ENCODE measurements at regions not wholly inside any gene's neighbourhood (a gene's known extent, or its start where the extent isn't known, plus 50 kb on each side); places are given as distances from the start of the nearest gene placed in this dataset.
"Not testable (repeated sequence)": the region's sequence is repeated elsewhere in the genome, so short reads cannot be mapped to it uniquely, and the experiment has no call there.

DNA sequence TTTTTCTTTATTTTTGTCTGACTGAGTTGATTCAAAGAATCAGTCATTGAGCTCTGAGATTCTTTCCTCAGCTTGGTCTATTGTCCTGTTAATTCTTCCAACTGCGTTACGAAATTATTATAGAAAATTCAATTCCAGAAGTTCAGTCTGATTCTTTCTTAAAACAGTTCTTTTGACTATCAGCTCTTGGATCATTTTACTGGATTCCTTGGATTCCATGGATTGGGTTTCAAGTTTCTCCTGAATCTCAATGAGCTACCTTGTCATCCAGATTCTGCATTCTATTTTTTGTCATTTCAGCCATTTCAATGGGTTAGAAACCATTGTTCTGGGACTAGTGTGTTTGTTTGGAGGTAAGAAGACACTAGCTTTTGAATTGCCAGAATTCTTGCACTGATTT is 169.3 kb downstream of the PCDH20 start:
- Histone ChIP-seq H3K9me2 (replicated peaks; ENCODE audit: insufficient read depth) (no peaks in the 10 kb centered on the region), H2AFZ (no peak overlapping the region), H3K4me1 (ENCODE audit: insufficient read depth) (no peaks in the 10 kb centered on the region), H3K36me3 (replicated peaks; ENCODE audit: insufficient read depth, low read depth) (no peaks in the 10 kb centered on the region), H4K20me1 (ENCODE audit: insufficient read depth, poor library complexity, severe bottlenecking) (no peaks in the 10 kb centered on the region), H3K27ac (no peak overlapping the region), H3K79me2 (no peaks in the 10 kb centered on the region), H3K27me3 (no peaks in the 10 kb centered on the region), H3K4me3 (no peak overlapping the region), H3K9me3 (ENCODE audit: low read depth) (no peaks in the 10 kb centered on the region), H3K4me2 (no peak overlapping the region)
- TF ChIP-seq EZH2phosphoT487 (IDR thresholded peaks at IDR 0.05; ENCODE audit: low read depth, severe bottlenecking, unreplicated experiment) (no peak), EZH2 (IDR thresholded peaks at IDR 0.05; ENCODE audit: borderline replicate concordance) (no peak)
- TF ChIP-seq, protein P1, sequence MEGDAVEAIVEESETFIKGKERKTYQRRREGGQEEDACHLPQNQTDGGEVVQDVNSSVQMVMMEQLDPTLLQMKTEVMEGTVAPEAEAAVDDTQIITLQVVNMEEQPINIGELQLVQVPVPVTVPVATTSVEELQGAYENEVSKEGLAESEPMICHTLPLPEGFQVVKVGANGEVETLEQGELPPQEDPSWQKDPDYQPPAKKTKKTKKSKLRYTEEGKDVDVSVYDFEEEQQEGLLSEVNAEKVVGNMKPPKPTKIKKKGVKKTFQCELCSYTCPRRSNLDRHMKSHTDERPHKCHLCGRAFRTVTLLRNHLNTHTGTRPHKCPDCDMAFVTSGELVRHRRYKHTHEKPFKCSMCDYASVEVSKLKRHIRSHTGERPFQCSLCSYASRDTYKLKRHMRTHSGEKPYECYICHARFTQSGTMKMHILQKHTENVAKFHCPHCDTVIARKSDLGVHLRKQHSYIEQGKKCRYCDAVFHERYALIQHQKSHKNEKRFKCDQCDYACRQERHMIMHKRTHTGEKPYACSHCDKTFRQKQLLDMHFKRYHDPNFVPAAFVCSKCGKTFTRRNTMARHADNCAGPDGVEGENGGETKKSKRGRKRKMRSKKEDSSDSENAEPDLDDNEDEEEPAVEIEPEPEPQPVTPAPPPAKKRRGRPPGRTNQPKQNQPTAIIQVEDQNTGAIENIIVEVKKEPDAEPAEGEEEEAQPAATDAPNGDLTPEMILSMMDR (IDR thresholded peaks at IDR 0.05; ENCODE audit: poor library complexity) = no peak
- 90% methylated on average over 2 of the region's 2 CpGs for WGBS (ENCODE audit: low lambda C conversion rate, missing lambda C conversion rate)
- DNase-seq (ENCODE audit: low spot score) = no peak

DNA sequence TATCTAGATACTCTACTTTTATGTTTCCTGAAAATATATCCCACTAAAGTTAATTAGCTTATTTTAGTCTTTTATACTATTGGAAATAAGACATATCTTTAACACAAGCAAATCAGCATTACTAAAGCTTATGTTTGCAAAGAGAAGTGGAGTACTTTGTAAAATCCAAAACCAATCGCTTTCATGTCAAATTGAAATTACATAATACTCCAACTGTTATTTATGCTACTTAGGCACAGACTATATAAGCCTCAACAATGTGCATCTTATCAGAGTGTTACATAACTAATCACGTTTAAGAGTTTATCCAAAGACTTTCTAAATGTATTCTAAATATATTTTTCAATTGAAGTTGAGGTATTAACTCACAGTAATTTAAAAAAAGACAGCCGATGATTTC is 200.0 kb downstream of the PCDH20 start:
- no peaks in the 10 kb centered on the region for H3K27me3 ChIP-seq

DNA sequence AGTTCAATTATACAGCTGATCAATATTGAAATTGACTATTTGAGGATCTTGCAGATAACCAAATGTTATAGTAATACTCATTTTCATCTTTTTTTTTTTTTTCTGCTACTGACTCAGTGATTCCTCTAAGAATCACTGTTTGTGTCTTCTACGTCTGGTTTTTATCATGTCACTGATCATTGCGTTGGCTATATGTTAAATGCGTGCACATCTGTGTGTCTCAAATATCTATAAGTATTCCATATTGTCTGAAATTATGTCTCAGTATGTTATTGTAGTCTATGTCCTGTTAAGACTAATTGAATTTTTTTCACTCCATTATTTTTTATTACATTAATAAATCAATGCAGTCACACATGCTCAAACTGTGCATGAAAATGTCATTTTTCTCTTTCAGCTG is 200.5 kb downstream of the PCDH20 start:
- Histone ChIP-seq H3K9me2 (replicated peaks; ENCODE audit: insufficient read depth) (no peaks in the 10 kb centered on the region), H3K27ac (no peak overlapping the region), H3K4me1 (ENCODE audit: insufficient read depth) (no peaks in the 10 kb centered on the region), H2AFZ (no peak overlapping the region), H3K79me2 (no peaks in the 10 kb centered on the region), H3K9me3 (ENCODE audit: low read depth) (no peaks in the 10 kb centered on the region), H4K20me1 (ENCODE audit: insufficient read depth, poor library complexity, severe bottlenecking) (no peaks in the 10 kb centered on the region), H3K4me3 (no peak overlapping the region), H3K4me2 (no peak overlapping the region), H3K27me3 (no peaks in the 10 kb centered on the region), H3K36me3 (replicated peaks; ENCODE audit: insufficient read depth, low read depth) (no peaks in the 10 kb centered on the region)
- WGBS (ENCODE audit: low lambda C conversion rate, missing lambda C conversion rate) = 50% methylated on average over 3 of the region's 3 CpGs
- no peak for TF ChIP-seq EZH2phosphoT487 (IDR thresholded peaks at IDR 0.05; ENCODE audit: low read depth, severe bottlenecking, unreplicated experiment)
- TF ChIP-seq, protein P1 (IDR thresholded peaks at IDR 0.05; ENCODE audit: poor library complexity) = no peak
- no peak for TF ChIP-seq EZH2 (IDR thresholded peaks at IDR 0.05; ENCODE audit: borderline replicate concordance)
- DNase-seq (ENCODE audit: low spot score) = no peak

More for the DNA sequence above, 200.0 kb downstream of the PCDH20 start:
- Histone ChIP-seq H3K79me2 (no peaks in the 10 kb centered on the region), H3K9me2 (replicated peaks; ENCODE audit: insufficient read depth) (no peaks in the 10 kb centered on the region), H4K20me1 (ENCODE audit: insufficient read depth, poor library complexity, severe bottlenecking) (no peaks in the 10 kb centered on the region), H3K4me3 (no peak overlapping the region), H3K4me2 (no peak overlapping the region), H3K9me3 (ENCODE audit: low read depth) (no peaks in the 10 kb centered on the region), H2AFZ (no peak overlapping the region), H3K4me1 (ENCODE audit: insufficient read depth) (no peaks in the 10 kb centered on the region), H3K27ac (no peak overlapping the region), H3K36me3 (replicated peaks; ENCODE audit: insufficient read depth, low read depth) (no peaks in the 10 kb centered on the region)
- DNase-seq (ENCODE audit: low spot score) = no peak
- TF ChIP-seq EZH2phosphoT487 (IDR thresholded peaks at IDR 0.05; ENCODE audit: low read depth, severe bottlenecking, unreplicated experiment) (no peak), EZH2 (IDR thresholded peaks at IDR 0.05; ENCODE audit: borderline replicate concordance) (no peak)
- TF ChIP-seq, protein P1 (IDR thresholded peaks at IDR 0.05; ENCODE audit: poor library complexity) = no peak
- WGBS (ENCODE audit: low lambda C conversion rate, missing lambda C conversion rate) = 59% methylated on average over 3 of the region's 3 CpGs

DNA sequence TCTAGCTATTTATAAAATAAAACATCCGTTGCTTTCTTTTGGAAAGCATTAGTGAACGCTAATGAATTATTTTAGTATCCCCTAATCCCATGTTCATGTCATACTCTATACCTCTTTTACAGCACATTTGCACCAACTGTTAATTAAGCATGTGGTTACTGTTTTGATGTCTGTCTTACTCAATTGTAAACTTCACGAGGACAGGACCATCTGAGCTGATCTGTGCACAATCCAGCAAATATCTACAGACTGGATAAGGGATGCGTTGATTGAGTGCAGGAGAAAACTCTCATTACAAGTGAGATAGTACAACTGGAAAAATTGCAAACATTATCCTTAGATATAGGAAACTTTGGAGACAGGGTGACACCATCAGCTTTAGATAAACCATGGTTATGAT is 201.1 kb downstream of the PCDH20 start:
- Histone ChIP-seq H4K20me1 (ENCODE audit: insufficient read depth, poor library complexity, severe bottlenecking) (no peaks in the 10 kb centered on the region), H3K9me3 (ENCODE audit: low read depth) (no peaks in the 10 kb centered on the region), H3K27ac (no peak overlapping the region), H2AFZ (no peak overlapping the region), H3K4me3 (no peak overlapping the region), H3K27me3 (no peaks in the 10 kb centered on the region), H3K4me1 (ENCODE audit: insufficient read depth) (no peaks in the 10 kb centered on the region), H3K9me2 (replicated peaks; ENCODE audit: insufficient read depth) (no peaks in the 10 kb centered on the region), H3K36me3 (replicated peaks; ENCODE audit: insufficient read depth, low read depth) (no peaks in the 10 kb centered on the region), H3K79me2 (no peaks in the 10 kb centered on the region), H3K4me2 (no peak overlapping the region)
- TF ChIP-seq EZH2phosphoT487 (IDR thresholded peaks at IDR 0.05; ENCODE audit: low read depth, severe bottlenecking, unreplicated experiment) = no peak
- TF ChIP-seq, protein P1 (IDR thresholded peaks at IDR 0.05; ENCODE audit: poor library complexity) = no peak
- no peak for TF ChIP-seq EZH2 (IDR thresholded peaks at IDR 0.05; ENCODE audit: borderline replicate concordance)
- no peak for DNase-seq (ENCODE audit: low spot score)
- 36% methylated on average over 4 of the region's 4 CpGs for WGBS (ENCODE audit: low lambda C conversion rate, missing lambda C conversion rate)

DNA sequence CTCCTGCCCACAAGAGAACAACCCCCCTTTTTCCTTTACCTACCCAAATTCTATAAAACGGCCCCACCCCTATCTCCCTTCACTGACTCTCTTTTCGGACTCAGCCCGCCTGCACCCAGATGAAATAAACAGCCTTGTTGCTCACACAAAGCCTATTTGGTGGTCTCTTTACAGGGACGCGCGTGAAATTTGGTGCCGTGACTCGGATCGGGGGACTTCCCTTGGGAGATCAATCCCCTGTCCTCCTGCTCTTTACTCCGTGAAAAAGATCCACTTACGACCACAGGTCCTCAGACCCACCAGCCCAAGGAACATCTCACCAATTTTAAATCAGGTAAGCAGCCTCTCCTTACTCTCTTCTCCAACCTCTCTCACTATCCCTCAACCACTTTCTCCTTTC is 209.8 kb downstream of the PCDH20 start:
- not testable (repeated sequence) for H3K36me3 ChIP-seq (replicated peaks; ENCODE audit: insufficient read depth, low read depth); H3K9me3 ChIP-seq (ENCODE audit: low read depth); H3K9me2 ChIP-seq (replicated peaks; ENCODE audit: insufficient read depth)

More for the DNA sequence above, 209.8 kb downstream of the PCDH20 start:
- H3K4me1 ChIP-seq (ENCODE audit: insufficient read depth); H2AFZ ChIP-seq; H3K79me2 ChIP-seq; DNase-seq (ENCODE audit: low spot score); H3K4me2 ChIP-seq; H3K27ac ChIP-seq; H3K27me3 ChIP-seq; H3K4me3 ChIP-seq; H4K20me1 ChIP-seq (ENCODE audit: insufficient read depth, poor library complexity, severe bottlenecking): not testable (repeated sequence)
- WGBS (ENCODE audit: low lambda C conversion rate, missing lambda C conversion rate) = 88% methylated on average over 11 of the region's 11 CpGs

All from hepatocyte (in vitro differentiated cells).